ENCODE measurements at regions not wholly inside any gene's neighbourhood (a gene's known extent, or its start where the extent isn't known, plus 50 kb on each side); places are given as distances from the start of the nearest gene placed in this dataset.

GRCh38 chr16:52092126-52092525 is 454.8 kb downstream of the TOX3 start:
- DNase-seq: no peak

DNA sequence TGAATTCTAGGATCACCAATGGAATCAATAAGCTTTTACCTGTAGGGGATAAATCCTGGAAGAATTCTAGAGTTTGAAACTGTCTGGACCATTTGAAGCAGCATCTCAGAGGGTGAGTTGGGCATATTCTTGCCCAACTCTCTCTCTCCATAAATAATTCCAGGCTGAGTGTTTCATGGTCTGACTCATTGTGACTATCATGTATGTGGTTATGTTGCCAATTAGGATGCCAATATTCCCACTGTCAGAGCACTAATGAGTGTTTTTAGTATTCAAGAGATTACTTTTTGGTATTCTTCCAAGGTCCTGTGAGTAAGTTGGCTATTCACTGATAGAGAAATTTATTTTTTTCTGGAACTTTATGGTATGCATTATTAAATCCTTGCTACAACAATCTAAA is 456.9 kb downstream of the TOX3 start:
- DNase-seq: no peak

DNA sequence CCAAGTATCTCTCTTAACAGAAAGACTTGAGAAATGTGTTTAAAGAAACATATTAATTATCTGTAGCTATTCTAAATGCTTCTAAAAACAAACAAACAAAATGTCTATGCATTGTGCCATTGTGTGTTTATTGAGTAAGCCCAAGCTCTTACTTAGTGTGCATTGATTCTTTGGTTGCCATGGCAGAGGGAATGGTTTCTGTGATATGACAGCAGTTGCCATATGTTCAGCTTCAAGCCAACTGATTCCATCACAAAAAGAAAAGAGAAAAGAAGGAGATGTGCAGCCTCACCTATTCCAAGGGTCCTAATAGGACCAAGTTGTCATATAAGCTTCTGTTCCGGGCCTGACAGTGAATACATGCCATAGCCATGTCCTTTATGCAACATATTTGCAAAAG is 457.5 kb downstream of the TOX3 start:
- DNase-seq: no peak

GRCh38 chr16:52086901-52087300 is 460.0 kb downstream of the TOX3 start:
- no peak for DNase-seq

DNA sequence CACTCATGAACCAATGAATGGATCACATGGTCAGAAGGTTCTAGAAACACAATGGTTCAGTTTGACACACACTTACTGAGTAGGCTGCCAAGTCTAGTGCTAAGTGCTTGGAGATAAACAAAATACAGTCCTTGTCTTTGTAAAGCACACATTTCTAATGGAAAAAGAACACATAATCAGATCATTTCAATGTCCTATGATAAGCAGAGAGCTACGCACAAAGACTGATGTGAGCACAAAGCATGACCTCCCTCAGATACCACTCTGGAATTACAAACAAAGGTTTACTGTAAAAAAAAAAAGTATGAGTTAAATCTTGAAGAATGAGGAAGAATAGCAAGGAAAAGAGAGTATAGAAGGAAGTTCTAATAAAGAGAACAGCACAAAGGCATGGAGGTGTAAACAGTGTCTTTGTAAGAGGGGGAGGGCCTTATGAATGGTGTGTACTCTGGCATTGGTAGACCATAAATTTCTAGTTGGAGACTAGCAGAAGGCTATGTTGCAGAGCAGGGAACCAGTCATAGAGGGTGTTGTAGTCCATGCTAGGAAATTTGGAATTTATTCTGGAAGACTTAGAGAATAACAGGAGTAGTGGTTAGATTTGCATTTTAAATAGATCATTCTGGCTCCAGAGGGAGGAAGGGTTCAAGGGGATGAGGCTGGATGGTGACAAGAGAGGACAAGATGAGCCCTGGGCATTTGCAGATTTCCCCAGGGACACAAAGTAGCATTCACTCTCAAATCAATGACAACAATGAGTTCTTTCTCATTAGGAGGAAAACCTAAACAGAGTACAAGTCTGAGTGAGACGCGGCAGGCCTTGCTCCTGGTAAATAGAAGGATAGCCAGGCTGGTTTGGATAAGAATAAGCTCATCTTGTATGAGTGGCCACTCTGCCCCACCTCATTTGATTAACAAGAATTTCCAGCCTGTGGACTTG is 468.0 kb downstream of the TOX3 start:
- peak; percentile 47 for DNase-seq

DNA sequence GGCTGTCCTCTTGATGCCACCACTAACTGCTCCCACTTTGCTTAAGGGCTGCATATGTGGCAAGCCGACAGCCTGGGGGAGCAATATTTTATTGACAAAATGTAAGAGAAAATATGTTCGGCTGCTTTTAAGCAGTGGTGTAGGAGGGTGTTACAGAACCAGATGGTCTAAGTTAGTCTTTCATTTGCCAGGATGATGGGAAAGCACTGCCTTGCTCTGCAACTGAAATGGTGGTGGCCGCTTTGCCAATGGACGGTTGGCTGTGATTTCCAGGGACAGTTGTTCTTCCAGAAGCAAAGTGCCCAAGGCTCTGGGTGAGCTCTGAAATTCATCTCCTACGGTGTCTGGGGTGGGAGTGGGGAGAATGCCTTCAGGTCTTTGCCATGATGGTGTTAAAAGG is 469.3 kb downstream of the TOX3 start:
- DNase-seq: no peak

DNA sequence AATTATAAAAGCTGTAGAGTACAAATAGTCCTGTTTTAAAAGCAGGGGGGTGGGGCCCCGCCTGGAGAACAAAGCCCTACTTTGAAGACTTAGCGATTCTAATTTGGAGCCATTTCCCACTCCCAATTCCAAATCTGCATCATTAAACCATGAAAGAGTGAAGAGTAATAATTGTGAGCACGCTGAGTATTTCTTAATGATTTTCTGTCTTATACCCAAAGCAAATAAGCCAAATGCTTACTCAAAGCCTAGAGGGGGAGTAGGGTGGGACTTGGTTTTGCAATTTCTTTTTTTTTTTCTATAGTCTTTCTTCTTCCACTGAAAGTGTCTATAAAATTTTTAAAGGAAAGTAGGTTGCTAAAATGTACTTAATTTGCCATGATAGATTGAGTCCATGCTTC is 470.1 kb downstream of the TOX3 start:
- DNase-seq: no peak

- no peak for DNase-seq
These were observed 470.6 kb downstream of the TOX3 start for GRCh38 chr16:52076332-52076731.

DNA sequence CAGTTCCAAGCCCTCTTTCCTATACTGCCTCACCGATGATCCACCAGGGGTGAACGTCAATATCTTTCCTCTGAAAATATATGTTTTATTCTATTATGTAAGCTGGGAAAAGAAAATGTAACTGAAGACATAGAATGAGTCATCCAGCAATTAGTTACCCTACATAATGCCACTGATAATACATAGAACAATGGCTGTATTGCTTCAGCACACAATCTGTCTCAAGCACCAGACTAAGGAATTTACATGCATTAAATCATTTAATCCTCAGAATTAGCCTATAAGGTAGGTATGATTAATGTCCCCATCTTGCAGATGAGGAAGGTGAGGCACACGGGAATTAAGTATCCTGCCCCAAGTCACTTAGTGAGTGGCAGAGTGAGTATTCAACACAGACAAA is 472.8 kb downstream of the TOX3 start:
- DNase-seq: no peak

DNA sequence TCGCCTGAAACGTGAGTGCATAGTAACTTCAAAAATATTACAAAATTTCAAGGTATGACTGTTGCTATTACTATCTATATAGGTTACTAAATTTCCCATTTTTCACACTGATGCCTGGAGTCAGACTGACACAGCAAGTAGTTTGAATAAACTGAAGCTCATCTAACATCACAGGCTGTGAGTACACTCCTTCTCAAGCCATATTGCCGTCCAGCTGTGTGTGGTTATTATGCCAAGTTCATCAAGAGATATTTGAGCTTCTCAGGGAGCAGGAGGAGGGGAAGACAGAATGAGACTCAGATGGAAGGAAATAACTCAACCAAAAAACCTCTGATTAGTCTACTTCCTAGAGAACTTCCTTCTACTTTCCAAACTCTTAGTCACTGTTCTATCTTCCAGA is 473.9 kb downstream of the TOX3 start:
- DNase-seq: no peak

DNA sequence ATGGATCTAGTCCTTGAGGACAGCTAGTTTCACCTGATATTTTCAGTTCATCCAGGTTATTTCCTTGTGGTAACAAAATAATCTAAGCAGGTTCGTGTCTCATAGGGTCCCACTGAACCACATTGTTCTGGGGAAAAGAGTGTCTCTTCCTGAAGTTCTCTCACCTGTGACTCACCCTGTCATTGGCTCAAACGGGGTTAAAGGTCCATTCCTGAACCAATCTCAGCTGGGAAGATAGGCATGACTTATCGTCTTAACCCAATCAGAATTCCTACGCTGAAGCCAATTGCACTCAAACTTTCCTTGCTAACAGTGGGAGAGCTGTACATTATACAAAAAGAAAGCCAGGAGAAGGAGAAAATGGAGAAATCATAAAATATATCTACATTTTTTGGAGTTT is 475.8 kb downstream of the TOX3 start:
- no peak for DNase-seq

DNA sequence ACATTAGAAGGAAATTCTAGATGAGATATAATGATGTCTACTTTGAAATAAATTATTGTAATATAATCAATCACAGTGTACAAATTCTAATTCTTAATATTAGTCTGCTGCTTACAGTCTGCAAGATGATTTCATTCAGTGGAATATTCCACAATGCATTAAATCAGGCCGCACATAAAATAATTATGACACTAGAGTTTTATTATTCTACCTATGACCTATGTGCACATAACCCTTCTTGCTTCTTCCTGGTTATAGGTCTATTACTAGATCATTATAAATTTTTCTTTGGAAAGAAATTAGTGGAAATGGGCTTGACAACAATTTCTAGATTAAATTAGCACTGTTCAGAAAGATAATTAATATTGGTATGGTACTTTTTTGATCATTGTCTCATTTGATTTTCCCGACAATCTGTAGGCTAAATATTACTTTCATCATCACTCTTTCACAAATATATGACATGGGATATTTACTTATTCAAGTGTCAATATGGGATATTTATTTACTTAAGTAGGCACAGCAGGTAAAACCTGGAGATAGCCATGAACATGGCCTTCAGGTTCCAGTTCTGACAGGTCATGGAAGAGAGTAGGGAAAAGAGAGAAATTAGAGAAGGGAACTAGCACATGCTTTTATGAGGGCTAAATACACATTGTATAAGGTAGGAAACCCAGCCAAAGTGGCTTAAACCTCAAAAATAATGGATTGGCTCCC is 476.4 kb downstream of the TOX3 start:
- no peak for DNase-seq

- DNase-seq: peak; percentile 73
These were observed 477.1 kb downstream of the TOX3 start for GRCh38 chr16:52069866-52070265.

GRCh38 chr16:52068447-52069074 is 478.4 kb downstream of the TOX3 start:
- DNase-seq: peak; percentile 56

DNA sequence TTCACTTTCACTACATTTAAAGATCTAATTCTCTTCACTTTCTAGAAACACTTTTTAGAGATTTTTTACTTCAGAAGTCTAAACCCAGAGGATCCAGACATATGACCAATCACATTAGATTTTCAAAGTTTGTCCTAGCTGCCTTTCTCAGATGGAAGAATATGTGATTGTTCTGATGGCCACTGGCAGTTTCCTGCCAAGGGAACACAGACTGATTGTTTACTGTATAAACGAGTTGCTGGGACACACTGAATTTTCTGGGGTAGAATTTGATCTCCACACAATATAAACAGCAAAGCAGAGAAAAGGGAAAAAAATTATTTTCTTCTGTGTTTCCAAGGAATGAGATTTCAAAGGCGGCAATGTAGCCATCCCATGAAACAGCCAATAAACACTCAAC is 480.0 kb downstream of the TOX3 start:
- DNase-seq: peak; percentile 72

DNA sequence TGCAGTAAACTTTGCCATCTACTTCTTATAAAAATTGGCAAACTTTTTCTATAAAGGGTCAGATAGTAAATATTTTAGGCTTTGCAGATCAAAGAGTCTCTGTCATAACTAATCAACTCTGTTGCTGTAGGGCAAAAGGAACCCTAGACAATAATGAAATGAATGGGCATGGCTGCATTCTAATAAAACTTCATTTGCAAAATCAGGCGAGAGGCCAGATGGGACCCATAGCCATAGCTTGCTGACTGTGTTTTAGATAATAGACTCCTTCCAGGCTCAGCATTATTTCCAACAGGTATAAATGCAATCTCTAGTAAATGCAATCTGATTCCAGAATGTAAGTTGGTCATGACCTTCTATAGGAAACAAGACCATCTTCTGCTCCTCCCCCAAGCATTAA is 490.7 kb downstream of the TOX3 start:
- no peak for DNase-seq

DNA sequence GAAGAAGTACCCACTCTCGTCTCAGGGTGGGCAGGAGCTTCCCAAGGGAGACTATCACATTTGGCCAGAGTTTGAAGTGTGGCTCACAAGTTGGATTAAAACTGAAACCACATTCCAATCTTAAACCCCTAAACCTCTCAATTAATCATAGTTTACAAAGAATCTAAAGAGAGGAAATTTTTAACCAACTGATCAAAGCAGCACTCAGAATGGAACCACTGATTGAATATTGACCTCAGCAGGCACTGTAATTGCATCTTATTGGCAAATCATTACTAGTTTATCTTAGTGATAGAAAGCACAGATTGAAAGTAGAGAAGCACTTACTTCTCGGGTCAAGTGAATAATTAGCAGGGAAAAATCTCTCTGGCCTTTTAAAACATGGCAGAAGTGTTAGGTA is 491.6 kb downstream of the TOX3 start:
- DNase-seq: no peak

- DNase-seq: no peak
These were observed 492.6 kb downstream of the TOX3 start for GRCh38 chr16:52054326-52054725.

GRCh38 chr16:52052818-52053217 is 494.1 kb downstream of the TOX3 start:
- no peak for DNase-seq

DNA sequence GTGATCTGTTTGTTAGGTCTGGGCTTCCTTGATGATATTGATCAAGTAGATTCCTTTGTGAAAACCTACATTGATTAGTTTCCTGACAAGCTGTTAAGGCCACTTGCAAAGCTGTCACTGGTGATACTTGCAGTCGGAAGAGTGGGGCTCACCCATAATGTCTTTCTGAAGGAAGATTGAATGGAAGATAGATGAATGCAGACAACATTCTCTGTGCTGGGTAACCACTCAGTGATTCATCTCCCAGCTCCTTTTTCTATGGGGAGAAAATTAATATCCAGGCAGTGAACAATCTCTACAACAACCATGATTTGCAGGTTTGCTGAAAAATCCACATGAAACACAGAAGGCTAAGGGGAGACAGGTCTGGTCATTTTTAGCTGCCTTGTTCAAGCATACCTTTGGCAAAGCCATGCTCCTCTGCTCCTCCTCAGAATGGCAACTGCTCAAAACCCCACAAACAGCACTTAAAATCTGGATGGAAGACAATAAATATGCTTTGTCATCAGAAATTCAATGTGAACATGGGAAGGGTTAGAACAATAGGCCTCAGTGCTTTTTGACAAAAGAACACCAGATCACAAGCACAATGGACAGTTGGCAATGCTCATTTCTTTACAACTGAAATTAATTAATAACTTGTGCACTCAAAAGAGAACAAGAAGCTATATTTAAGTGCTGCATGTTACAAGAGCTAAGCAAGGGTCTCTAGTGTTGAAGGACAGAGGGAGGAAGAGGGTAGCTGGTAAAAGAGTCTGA is 495.4 kb downstream of the TOX3 start:
- DNase-seq: peak; percentile 63

- no peak for DNase-seq
These were observed 496.5 kb downstream of the TOX3 start for GRCh38 chr16:52050418-52050817.

DNA sequence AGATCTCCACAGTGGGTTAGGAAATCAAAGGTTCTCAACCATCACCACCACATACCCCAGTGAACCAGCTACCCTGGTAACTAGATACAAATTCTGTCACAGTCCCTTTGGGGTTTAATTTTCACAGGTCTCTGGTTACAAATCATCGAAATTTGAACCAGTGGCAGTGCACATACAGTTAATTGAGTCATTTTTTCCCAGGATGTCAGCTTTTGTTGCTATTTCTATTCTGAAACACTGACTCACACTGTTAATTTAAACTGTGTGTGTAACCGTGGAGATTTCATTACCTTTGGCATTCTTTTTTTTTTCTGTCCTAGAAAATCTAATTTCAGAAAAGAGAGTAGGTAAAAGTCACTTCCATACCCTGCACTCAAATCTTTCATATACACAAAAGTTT is 511.5 kb downstream of the TOX3 start:
- no peak for DNase-seq

DNA sequence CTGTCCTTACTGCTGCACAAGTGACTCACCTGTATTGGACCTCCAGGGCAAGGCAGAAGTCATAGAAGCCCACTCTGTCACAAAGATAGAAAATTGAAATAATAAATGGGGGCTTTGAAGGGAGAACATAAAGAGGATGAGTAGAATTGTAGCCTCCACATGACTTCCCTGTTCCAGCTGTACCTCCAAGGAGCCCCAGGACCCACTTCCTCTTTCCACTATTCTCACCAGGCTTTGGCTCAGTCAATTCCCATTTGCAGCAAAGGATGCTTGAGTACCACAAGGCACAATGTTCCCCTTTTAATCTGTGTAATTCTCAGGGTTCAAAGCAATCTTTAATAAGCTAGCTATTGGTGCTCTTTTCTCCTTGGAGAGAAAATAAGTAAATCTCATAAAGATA is 512.1 kb downstream of the TOX3 start:
- no peak for DNase-seq
